Mesothelial cell of epicardium (in vitro differentiated cells): ENCODE measurements at regions not wholly inside any gene's neighbourhood (a gene's known extent, or its start where the extent isn't known, plus 50 kb on each side); places are given as distances from the start of the nearest gene placed in this dataset.

Experiments used
- DNase-seq, 2 experiments: peaks; one replicate each; pipeline ENCODE4 v3.0.0; 2021; ENCODE audit warnings: low spot score in 2 of 2; ENCODE audit not compliant: unreplicated experiment in 2 of 2
- H3K27ac Mint-ChIP-seq: 2 replicates; pipeline ENCODE4 v1.8.0; 2021; ENCODE audit warnings: mixed read lengths
- H3K27me3 Mint-ChIP-seq: 2 replicates; pipeline ENCODE4 v1.8.0; 2021; ENCODE audit warnings: low read depth, mixed read lengths
- H3K36me3 Mint-ChIP-seq: 2 replicates; pipeline ENCODE4 v1.8.0; 2021; ENCODE audit warnings: mixed read lengths
- H3K4me1 Mint-ChIP-seq: 2 replicates; pipeline ENCODE4 v1.8.0; 2021; ENCODE audit warnings: mixed read lengths
- H3K4me3 Mint-ChIP-seq: 2 replicates; pipeline ENCODE4 v1.8.0; 2021; ENCODE audit warnings: mild to moderate bottlenecking, moderate library complexity, mixed read lengths
- H3K9me3 Mint-ChIP-seq: 2 replicates; pipeline ENCODE4 v1.8.0; 2021; ENCODE audit warnings: mixed read lengths
- TF ChIP-seq, protein P1 (sequence below): fragments of 200-600 bp; sonication (generic); IDR thresholded peaks from one replicate; pipeline ENCODE4 v1.5.0; 2021; ENCODE audit warnings: antibody characterized with exemption; ENCODE audit not compliant: unreplicated experiment

DNA sequence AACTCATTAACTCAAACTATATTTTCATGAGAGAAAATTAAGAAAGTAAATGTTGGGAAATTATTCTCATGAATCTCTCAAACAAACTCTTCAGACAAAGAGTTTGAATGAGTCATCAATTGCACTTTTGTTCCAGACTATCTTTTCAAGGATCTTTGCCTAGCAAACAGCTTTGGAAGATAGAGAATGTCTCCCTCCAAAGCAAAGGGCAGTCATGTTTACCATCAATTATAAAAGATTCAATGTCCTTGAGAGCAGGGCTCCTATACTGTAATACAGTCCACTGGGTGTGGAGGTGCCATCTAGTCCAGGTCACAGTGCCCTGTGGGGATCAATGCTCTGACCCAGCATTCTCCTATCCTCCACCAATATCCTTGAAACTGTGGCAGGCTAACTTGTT, 1429.3 kb downstream of the EFNA5 start:
- Mint-ChIP-seq H3K36me3 (no peaks in the 10 kb centered on the region), H3K27me3 (no peaks in the 10 kb centered on the region), H3K4me3 (no peak overlapping the region), H3K9me3 (no peaks in the 10 kb centered on the region), H3K4me1 (peaks cover 6% of the 10 kb centered on the region), H3K27ac (no peak overlapping the region)
- TF ChIP-seq, protein P1, sequence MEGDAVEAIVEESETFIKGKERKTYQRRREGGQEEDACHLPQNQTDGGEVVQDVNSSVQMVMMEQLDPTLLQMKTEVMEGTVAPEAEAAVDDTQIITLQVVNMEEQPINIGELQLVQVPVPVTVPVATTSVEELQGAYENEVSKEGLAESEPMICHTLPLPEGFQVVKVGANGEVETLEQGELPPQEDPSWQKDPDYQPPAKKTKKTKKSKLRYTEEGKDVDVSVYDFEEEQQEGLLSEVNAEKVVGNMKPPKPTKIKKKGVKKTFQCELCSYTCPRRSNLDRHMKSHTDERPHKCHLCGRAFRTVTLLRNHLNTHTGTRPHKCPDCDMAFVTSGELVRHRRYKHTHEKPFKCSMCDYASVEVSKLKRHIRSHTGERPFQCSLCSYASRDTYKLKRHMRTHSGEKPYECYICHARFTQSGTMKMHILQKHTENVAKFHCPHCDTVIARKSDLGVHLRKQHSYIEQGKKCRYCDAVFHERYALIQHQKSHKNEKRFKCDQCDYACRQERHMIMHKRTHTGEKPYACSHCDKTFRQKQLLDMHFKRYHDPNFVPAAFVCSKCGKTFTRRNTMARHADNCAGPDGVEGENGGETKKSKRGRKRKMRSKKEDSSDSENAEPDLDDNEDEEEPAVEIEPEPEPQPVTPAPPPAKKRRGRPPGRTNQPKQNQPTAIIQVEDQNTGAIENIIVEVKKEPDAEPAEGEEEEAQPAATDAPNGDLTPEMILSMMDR = no peak
- DNase-seq = no peak

DNA sequence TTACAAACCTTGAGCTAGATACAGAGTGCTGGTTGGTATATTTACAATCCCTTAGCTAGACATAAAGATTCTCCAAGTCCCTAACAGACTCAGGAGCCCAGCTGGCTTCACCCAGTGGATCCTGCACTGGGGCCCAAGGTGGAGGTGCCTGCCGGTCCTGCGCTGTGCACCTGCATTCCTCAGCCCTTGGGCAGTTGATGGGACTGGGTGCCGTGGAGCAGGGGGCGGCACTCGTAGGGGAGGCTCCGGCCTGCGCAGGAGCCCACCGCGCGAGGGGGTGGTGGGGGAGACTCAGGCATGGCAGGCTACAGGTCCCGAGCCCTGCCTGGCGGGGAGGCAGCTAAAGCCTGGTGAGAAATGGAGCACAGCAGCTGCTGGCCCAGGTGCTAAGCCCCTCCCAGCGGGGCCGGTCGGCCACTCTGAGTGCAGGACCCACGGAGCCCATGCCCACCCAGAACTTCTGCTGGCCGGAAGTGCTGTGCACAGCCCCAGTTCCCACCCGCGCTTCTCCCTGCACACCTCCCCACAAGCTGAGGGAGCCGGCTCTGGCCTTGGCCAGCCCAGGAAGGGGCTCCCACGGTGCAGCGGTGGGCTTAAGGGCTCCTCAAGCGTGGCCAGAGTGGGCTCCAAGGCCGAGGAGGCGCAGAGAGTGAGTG, 1464.7 kb downstream of the EFNA5 start:
- H3K36me3 Mint-ChIP-seq = peaks cover 2% of the 10 kb centered on the region
- TF ChIP-seq, protein P1 = no peak
- H3K27ac Mint-ChIP-seq = no peak overlapping the region
- H3K4me3 Mint-ChIP-seq = no peak overlapping the region
- H3K9me3 Mint-ChIP-seq = peaks cover 18% of the 10 kb centered on the region
- no peaks in the 10 kb centered on the region for H3K4me1 Mint-ChIP-seq
- H3K27me3 Mint-ChIP-seq = no peaks in the 10 kb centered on the region
- no peak for DNase-seq

DNA sequence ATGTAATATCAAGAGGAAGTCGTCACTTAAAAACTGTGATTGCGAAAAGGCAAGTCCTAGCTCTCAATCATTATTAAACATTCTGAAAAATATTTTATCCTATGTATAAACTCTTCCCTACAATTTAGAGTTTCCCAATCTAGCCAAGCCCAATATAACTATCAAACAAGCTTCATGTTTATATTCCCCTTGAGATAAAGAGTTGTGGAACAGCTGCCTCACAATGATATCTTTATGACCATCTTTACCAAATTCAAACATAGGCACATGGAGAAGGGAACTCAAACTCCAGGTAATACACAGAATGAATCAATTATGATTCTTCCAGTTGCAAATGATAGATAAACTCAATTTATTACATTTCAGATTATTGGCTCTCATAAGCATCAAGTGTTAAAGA, 1468.7 kb downstream of the EFNA5 start:
- Mint-ChIP-seq H3K4me1 (no peaks in the 10 kb centered on the region), H3K9me3 (peaks cover 6% of the 10 kb centered on the region), H3K27me3 (no peaks in the 10 kb centered on the region), H3K4me3 (no peak overlapping the region), H3K27ac (no peak overlapping the region), H3K36me3 (no peaks in the 10 kb centered on the region)
- DNase-seq = no peak
- TF ChIP-seq, protein P1 = no peak

DNA sequence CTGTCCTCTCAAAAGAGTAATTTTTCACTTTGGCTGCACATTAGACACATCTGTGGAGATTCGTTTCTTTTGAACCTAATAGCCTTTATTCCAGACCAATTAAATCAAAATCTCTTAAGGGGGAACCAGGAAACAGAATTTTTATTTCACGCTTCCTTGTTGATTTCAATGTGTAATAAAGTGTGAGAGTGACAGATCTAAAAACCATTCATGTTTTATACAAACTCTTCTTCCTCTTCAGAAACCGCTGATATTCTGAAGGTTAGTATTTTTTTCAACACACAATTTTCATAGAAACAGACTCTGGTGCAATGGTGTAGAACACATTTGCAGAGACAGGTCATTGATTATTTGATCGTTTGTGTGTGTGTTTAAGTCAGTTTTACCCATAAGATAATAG, 1469.8 kb downstream of the EFNA5 start:
- no peak for DNase-seq
- peaks cover 15% of the 10 kb centered on the region for H3K9me3 Mint-ChIP-seq
- H3K27ac Mint-ChIP-seq = no peak overlapping the region
- TF ChIP-seq, protein P1 = no peak
- H3K4me1 Mint-ChIP-seq = no peaks in the 10 kb centered on the region
- peaks cover 4% of the 10 kb centered on the region for H3K36me3 Mint-ChIP-seq
- no peaks in the 10 kb centered on the region for H3K27me3 Mint-ChIP-seq
- no peak overlapping the region for H3K4me3 Mint-ChIP-seq

DNA sequence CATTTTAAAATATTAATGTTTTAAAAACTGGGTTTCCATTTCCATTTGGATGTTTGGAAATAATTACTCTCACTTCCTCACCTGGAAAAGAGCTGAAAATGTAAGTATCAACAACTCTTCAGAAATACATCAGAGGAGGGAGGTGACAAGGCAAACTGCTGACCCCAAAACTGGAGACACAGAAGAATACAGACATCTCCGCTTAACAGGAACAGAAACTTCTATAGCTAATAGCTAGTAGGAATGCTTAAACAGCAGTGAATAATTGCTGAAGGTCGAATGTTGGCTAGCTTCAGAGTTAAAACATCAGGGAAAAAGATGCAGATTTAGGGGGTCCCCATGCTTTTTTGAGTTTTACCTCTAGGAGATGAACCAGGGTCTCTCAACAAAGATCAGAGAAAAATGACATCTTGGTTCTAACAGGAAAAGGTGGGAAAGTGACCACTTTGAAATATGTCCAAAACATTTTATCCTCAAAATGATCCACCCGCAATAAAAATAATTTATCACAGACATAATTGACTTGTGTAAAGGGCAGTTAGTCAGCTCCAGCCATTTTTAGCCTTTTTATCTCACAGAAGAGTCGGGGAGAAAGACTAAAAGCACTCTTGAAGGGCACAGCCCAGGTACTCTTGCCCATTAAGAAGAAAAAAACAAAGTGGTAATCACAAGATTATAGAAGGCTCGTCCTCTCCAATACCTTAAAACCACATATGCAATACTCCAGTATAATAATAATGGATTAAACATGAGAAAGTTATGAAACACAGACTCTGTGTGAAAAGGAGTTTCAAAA, 1474.9 kb downstream of the EFNA5 start:
- peaks cover 4% of the 10 kb centered on the region for H3K36me3 Mint-ChIP-seq
- H3K27me3 Mint-ChIP-seq = no peaks in the 10 kb centered on the region
- TF ChIP-seq, protein P1 = no peak
- peaks cover 10% of the 10 kb centered on the region for H3K9me3 Mint-ChIP-seq
- DNase-seq = no peak
- H3K27ac Mint-ChIP-seq = no peak overlapping the region
- H3K4me3 Mint-ChIP-seq = no peak overlapping the region
- peaks cover 3% of the 10 kb centered on the region for H3K4me1 Mint-ChIP-seq
